NCI-H128 (cell line): ENCODE measurements at regions not wholly inside any gene's neighbourhood (a gene's known extent, or its start where the extent isn't known, plus 50 kb on each side); places are given as distances from the start of the nearest gene placed in this dataset.

Source experiments
- DNase-seq: peaks from one replicate; lab custom pipeline; 2025; ENCODE audit not compliant: unreplicated experiment; lab: John Stamatoyannopoulos, UW

DNA sequence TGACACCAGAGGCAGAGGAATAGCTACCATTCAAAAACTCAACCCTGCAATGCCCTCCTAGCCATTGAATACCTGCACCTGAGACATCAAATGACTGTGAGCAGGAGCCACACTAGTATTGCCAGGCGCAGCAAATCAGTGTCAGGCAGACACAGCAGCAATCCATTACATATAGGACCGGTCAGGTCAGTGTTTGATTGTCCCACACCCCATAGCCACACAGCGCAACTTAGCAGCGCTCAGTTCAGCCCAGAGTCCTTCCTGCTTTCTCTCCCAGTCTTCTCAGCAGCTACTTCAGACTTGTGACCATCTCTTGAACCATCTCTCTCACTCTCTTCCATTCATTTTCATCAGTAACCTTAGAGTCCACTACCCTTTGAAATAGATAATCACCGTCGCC is 181.6 kb upstream of the GPR12 start:
- no peak for DNase-seq

DNA sequence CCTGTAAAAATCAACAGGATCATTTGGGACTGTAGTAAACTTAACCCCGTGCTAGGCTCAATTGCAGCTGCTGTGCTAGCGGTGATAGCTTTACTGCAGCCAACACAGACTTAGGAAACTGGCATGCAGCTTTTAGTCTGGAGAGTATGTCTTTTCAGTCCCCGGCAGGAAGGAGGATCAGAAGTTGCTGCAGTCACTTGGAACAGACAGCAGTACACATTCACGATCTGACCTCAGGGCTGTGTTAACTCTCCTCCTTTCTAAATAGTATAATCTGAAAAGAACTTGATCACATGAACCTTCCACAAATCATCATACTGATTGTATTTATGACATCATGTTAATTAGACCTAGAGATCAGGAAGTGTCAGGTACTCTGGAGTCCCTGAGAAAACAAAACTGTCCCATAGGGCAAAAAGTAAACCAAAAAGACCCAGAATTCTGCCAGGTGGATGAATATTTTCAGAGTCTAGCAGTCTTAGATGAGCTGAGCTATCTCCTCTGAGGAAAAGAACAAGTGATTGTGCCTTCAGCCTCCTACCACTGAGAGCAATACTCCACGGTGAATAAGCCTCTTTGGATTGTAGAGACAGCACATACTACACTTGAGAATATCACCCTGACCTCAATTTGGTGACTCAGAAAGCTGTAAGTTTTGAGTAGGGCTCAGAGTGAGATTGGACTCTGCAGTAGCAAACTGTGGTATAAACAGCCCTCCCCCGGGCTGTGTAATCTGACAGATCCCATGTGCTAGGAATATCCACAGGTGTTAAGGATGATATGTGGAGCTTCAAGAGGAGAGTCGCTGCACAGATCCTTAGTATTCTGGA is 181.0 kb upstream of the GPR12 start:
- no peak for DNase-seq

DNA sequence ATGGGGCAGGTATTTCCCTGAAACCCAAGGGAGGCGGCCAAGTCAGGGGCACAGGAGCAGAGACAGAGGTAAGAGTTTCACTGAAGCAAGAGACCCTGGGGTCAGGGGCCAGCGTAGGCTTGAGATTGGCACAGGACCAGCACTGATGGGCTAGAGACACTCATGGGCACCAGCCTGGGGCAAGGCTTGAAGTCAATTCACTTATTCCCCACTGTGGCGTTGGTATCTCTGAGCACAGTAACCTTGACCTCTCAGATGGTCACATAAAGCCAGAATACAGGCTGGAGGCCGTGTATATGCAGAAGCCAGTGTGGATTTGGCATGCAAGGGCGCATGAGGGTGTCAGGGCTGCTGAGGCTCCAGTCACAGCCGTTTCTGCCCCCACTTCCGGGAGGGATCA is 173.5 kb upstream of the GPR12 start:
- no peak for DNase-seq

DNA sequence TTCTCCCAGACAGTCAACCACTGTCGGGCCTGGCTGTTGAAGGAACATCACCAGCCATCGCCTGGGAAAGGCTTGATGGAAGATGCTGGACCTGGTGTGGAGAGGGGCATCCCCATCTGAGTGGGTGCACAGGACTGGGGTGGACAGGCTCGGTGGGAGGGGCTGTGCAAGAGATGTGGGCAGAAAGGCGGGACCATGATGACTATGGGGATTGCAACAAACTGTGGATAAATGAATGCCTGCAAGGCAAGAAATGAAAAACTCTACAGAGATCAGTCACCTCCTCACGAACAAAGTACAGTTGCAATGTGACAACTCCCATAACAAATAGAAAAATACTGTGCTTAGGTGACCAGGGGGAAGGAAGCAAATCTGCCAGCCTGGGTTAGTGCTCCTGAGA is 171.9 kb upstream of the GPR12 start:
- DNase-seq = no peak

DNA sequence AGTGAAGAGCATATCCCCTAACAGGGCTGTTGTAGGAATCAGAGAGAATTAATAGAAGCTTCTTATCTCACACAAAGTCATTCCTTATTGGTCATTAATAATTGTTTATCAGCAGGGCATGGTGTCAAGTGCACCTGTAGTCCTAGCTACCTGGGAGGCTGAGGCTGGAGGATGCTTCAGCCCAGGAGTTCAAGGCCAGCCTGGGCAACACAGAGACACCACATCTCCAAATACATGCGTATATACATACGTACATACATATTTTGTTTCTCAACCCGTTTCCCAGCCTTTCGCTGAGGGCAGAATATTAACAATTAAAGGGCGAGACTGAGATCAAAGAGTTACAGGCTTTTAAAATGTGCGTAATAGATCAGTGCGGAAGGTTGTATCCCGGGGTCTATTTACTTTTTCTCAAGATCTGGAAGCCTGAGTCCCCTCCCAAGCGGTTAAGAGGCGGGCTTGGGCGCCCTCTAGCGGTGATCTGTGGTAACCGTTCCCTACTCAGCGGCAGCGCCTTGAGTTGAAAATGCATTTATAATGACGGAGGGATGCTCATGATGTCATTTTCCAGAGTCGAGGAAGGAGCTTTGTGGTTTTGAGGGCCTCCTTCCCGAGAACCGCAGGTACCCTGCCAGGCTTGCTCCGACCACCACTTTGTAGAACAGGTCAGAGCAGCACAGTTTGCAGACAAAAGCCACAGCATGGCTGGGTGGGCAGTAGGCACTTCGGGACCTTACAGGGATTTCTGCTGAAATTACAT is 169.6 kb upstream of the GPR12 start:
- DNase-seq = peak; percentile 56

DNA sequence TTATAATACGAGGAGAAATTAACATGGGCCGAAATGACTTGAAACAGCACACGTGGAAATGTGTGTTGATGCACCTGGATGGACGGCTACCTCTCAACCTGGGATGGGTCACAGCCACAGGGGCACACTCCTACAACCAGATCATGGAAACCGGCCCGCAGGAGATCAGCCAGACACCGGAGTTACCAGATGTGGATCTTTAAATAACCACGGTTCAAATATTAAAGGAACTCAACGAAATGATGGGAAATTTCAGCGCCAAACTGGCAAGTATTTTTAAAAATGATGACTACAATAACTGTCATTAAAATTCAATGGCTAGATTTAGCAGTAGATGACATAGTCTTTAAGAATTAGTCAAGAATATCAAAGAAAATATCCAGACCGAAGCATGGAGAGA is 166.9 kb upstream of the GPR12 start:
- DNase-seq = no peak

DNA sequence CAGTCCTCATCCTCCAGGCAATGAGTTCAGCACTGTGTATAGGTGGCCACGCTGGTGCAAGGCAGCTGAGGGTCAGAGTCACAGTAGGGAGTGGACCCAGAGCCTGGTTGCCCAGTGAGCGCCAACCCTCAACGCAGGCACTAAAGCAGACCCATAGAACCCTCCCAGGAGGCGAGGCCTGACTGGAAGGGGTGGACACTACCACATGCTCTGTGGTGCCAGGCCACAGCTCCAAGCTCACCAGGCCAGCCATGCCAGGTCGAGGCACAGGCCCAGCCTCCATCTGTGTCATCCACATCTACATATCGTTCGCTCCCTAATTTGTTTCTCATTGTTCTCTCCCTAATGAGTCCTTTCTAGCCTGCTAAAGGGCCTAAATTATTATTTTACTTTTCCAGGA is 165.8 kb upstream of the GPR12 start:
- DNase-seq = no peak

DNA sequence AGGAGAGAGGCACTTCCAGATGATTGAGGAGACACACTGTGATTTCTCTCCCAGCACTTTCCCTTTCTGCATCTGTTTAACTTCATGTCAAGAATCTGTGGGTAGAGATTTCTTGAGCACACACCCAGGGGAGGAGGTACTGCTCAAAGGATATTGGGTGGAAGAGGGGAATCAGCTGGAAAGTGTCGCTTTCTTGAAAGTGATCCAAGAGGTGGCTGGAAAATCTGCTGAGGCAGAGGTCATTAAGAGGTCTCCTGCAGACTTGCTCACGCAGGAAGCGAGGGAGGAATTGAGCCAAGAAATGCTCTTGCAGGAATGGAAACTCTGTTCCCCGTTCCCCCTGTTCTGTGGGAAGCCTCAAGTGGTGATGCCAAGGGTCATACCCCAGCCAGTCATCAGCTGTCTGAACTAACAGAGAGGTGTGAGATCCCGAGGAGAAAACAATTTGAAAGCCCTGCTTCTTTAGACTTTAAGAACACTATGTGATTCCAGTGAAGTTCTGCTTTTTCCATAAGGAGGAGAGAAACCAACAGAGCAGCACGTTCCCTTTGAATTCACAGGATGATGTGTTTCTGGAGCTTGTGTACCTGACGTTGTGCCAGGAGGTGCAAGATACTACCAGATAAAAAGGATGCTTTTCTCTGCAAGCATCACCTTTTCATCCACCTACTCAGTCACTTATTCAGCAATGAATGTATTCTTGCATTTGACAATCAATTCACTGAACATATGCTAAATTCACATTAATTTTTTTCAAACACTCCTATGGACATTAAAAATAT is 163.4 kb upstream of the GPR12 start:
- DNase-seq = no peak

DNA sequence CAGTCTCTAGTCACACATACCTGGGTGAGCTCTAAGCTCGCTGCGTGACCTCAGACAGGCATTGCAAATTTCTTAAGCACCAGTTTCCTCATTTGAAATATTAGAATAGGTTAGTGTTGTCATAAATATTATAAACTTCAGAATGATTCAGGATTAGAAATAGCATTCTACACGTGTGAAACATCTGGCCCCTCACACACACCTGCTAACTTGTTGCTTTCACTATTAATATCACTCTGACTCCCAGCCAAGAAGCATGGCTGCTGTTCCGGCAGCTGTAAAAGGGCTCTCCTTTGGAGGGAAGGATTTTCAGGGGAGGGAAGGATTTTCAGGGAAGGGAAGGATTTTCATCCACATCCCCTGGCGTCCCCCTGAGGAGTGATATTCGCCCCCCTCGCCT is 161.3 kb upstream of the GPR12 start:
- DNase-seq = no peak

DNA sequence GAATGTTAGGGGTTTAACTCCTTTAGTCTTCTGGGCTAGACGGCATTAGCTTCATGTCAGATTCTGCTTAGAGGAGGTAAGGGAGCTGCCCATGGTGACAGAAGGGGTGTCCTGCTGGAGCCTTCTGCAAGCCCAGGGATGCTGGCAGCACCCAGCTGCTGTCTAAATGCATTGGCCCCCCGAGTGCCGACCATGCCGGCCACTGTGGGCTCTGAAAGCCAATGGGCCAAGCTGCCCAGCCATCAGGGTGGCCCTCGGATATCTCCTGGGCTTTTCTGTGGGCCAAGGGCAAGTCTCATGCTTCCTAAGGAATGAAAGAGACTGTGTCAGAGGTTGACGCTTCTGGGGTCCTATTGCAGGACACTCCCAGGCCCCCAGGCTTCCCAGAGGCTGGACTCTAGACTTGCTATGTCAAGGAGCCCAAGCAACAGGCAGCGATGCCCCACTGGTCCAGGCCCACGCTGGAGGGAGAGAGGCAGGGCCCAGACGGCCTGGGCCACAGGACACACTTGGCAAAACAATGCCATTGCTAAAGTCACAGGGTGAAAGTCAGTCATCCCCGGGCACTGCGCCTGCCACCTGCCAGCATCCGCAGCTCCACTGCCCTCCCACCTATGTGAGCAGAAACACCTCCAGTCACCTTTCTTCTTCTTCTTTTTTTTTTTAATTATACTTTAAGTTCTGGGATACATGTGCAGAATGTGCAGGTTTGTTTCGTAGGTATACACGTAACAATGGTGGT is 160.2 kb upstream of the GPR12 start:
- DNase-seq = no peak

DNA sequence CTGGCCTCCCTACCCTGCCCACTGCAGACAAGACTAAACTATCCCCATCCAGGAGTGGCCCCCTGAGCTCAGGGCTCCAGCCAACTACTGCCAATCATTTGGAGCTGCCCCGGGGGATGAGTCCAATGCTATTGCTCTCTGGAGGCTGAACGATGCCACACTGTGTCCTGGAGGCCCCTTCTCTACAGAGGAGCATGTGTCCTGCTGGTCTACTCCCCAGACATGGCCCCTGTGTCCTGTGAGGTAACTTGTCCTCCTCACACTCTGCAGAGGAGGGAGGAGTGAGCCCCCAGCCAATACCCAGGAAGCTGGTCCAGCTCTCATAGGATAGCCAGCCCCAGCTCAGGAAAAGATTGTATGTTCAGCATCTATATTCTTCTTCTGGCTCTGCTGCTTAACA is 159.1 kb upstream of the GPR12 start:
- no peak for DNase-seq

DNA sequence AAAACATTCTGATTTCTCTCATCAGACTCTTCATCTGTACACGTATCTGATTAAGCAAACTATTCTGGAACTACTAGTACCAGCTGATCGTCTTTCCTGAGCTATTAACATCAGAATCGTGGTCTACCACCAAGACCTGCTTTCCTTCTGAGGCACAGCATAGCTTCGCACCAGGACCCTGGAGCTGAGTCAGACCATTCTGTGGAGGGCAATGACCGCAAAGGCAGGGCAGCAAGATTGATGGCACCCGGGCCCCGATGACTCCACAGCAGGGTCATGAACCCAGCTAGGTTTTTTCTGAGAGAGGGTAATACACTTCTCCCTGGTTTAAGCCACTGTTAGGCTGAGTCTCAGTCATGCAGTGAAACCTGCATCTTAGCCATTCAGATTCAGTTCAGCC is 158.7 kb upstream of the GPR12 start:
- DNase-seq = no peak

DNA sequence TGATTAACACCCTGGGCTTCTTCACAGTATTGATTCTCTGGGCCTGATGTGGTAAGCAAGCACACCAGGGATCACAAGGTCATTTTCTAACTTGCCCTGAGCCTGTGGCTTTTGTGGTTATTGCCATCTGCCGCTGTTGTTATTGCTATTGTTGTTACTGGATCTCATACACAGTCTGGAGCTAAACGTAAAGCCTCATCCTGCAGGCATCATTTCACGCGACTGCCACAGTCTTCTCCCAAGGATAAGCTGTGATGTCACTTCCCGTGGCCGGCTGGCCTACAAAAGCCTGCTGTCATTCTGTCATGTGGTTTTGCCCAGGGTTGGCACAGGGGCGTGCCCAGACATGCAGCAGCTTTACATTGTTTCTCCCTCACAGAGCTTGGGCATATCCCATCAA is 154.0 kb upstream of the GPR12 start:
- DNase-seq = peak; percentile 60

DNA sequence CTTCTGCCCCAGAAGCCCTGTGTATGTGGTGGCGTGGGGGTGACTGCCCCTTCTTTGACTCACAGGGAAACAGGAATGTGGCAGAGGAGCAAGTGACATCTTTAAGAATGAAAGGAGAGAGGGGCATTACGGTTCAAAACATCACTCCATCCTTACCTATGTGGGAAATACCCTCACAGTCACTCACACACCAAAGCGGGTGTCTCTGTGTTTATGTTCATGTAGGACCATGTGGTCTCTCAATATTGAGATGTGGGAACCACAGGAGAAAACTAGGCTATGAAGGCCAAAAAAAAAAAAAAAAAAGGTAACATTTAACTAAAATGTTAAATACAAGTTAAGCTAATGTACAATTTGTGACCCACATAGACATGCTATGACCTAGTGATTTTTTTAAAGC is 153.6 kb upstream of the GPR12 start:
- DNase-seq = no peak

DNA sequence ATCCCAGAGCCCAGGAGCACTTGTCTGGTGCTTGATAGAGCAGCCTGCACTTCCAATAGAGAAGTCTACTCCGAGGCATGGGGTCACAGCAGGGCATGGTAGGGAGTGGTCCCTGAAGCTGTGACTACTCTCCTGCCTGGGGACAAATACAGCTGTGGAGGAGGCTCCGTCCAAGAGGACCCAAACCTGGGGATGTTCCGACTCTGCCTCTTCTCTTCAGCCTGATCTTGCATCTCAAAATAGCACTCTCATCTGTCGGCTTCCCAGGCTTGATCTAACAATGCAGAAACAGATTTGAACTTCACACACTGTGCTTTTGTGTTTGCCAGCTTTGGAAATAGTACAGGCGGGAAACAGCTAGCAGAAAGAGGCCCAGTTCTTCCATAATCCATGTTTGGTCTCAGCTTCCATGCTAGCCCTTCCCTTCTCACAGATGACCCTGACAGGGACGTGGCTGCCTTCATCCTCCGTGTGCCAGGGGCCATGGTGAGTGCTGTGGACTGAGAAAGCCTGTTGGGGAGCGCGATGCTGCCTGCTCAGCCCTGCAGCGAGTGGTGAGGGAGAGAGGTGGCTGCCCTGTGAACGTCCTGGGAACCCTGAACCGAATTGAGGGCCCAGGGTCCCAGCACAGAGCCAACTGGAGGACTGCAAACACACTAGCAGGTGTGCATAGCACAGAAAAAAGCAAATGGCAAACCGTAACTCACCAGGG is 150.3 kb upstream of the GPR12 start:
- DNase-seq = no peak

DNA sequence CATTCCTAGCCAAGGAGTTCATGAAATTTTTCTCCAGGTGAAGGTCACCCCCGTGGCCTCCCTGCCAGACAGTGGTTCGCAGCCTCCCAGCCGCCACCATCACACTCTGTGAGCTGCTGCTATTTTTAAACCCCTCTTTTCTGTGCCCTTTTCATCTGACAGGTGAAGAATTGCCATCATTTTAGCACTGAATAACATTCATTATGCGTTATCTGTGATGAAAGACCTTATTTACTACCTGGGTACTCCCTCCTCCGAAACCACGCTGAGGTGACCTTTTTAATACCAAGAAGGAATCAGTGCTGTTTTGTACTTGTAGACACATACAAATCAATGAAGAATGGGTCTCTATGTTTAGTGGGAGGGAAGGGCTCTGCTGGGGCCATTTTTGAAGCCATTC is 148.9 kb upstream of the GPR12 start:
- DNase-seq = no peak

DNA sequence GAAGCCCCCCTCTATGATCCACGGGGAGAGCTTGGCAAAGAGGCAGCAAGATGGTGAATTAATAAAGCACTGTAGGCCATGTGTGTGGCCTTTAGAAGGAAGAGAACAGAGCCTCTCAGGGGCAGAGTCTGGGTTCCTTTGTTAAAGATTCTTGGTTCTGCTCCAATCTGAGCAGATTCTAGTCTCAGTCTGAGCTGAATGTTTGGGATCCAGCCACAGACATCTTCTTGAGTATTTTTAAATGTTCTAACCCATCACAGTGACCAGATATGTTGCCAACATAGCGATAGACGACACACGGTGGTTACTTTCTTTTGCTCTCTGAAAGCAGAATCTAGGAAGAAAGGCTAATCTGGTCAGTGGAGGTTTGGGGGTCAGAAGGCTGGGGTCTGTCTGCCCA is 147.5 kb upstream of the GPR12 start:
- DNase-seq = no peak

DNA sequence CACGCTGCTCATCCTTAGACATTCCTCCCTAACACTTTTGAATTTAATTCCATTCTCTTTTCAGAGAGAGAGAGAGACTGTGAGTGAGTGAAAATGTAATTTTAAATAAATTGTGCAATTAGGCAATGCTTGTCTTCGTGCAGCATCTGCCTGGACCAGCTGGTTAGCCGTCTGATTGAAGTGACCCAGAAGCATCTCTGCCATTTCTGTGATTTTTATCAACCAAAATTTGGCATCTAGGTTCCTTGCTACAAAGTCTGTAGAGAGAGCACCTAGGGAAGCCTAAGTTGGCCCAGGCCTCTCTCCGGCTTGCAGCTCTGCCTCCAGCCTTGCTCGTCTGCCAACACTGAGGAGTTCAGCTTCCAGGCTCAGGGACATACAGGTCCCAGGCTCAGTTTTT is 138.6 kb upstream of the GPR12 start:
- no peak for DNase-seq

DNA sequence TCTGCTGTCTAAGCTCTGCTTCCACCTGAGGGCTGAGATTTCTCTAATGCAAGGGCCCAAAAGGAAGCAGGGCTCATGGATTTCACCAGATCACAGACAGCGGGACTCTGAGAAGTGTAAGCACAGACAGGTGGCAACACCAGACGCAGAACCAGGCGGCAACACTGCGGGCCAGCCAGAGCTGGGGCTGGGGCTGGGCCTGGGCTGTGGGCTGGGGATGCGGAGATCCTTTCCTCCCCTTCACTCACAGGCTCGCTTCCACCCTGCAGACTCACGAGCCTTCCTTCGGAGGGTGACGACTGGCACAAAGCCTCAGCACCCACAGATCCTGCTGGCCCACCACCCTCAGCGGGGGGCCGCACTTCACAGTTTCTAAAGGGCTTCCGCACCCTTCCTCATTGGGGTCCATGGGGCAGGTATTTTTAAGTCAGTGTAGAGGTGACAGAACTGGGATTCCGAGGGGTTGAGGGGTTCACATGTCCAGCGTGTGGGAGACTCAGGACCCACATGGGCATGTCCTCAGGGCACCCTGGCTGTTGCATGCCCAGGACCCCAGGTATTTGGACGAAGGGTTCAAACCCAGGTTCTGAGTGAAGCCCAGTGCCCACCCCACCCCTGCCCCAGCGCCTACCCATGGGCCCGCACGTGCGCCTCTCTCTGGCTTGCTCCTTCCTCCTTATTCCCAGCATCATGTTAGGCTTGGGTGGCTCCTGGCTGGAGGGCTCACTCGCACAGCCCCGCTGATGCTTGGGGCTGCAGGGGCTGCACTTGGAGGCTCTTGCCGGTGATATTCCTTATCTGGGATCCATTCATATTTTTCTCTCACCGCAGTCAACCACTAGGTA is 137.3 kb upstream of the GPR12 start:
- no peak for DNase-seq
